Posterior cingulate gyrus (tissue), 11 donors: ENCODE measurements at regions not wholly inside any gene's neighbourhood (a gene's known extent, or its start where the extent isn't known, plus 50 kb on each side); places are given as distances from the start of the nearest gene placed in this dataset.
"Not testable (repeated sequence)": the region's sequence is repeated elsewhere in the genome, so short reads cannot be mapped to it uniquely, and the experiment has no call there.

ENCODE experiments used
- DNase-seq, 10 donors: peaks; one replicate each; pipeline versions ENCODE4 v3.0.0 to v3.0.0-alpha.2; 2020 to 2021; ENCODE audit warnings: mixed read lengths in 3 of 10
- intact Hi-C: fragments of 100-400 bp; cut with DNase I; formaldehyde crosslinking; loops from one replicate; pipeline ENCODE4 v1.15.1; 2023

DNA sequence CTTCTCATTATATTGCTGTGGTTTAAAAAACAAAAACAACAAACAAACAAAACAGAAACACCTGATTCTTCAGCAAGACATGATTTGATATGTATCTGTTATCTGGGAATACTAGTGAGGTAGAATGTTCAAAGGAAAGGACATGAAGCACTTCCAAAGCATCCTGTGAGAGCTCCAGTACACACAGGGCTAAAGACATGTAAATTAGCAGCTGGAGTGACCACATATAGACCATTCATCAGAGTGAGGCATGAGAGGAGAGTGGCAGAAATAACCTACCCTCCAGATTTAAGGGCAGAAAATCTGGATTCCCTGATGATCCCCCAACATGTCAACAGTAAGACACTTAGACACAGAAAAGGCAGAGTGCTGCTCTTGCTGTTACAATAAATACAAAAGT, 260.5 kb upstream of the CHRM3 start:
- intact Hi-C loops, result no loop called here
- no peak for DNase-seq

- no peak for DNase-seq
- intact Hi-C loops, result no loop called here
Measured at GRCh38 chr1:239125027-239125426, 261.3 kb upstream of the CHRM3 start.

DNA sequence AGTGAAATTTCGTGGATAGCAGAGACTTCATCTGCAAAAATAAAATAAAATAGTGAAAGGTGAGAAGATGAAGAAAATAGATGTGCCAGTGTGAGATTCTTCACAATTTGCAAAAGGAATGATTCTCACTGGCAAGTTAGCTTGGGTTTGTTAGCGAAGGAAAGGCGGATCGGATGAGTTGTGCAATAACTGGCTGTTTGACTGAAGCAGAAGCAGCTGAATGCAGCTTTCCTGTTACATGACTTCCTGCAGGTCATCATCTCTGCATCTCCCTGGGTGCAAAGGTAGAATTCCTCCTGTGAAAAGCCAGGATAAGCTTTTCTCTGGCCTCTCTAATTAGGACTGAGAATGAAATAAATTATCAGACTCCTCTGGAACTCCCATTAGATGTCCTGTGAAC, 263.1 kb upstream of the CHRM3 start:
- intact Hi-C loops, result no loop called here
- no peak for DNase-seq

DNA sequence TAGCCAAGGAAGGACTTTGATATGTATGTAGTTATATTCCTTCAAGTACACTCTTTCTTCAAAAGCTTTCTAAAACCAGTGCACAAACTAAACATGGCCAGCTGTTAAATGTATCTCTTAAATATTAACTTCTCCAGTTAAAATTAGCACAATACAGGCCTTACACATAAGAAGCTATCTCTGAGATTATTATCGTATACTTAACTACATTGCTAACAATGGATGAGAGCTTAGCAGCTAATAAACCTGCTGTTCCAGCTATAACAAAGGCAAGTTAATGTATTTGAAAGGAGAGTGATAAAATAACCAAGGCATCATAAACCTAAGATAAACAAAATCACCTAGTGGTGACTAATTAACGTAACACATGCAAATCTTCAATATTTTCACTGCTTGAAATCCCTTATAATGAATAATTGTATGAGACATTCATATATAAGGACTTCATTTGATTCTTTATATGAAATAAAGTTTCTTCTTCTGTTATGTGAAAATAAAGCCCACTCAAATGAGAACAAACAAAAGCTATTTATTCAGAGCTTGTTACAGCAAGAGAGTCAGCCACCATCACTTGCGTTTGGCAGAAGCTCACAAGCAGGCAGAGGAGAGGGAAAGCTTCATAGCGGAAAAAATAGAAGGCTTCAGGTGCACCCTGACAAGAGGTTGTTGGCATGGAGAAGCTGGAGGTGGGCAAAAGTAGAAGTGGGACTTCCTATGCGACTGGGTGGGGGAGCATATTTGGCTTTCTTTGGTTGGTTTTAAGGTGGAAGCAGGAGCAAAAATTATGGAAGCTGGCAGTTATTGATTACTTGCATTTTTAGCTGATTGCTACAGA, 274.1 kb upstream of the CHRM3 start:
- intact Hi-C loops, result no loop called here
- DNase-seq, result no peak

- no peak for DNase-seq
- intact Hi-C loops, result no loop called here
Measured at GRCh38 chr1:239107676-239108075, 278.7 kb upstream of the CHRM3 start.

- intact Hi-C loops, DNase-seq: not testable (repeated sequence)
Measured at GRCh38 chr1:239106689-239107088, 279.7 kb upstream of the CHRM3 start.

DNA sequence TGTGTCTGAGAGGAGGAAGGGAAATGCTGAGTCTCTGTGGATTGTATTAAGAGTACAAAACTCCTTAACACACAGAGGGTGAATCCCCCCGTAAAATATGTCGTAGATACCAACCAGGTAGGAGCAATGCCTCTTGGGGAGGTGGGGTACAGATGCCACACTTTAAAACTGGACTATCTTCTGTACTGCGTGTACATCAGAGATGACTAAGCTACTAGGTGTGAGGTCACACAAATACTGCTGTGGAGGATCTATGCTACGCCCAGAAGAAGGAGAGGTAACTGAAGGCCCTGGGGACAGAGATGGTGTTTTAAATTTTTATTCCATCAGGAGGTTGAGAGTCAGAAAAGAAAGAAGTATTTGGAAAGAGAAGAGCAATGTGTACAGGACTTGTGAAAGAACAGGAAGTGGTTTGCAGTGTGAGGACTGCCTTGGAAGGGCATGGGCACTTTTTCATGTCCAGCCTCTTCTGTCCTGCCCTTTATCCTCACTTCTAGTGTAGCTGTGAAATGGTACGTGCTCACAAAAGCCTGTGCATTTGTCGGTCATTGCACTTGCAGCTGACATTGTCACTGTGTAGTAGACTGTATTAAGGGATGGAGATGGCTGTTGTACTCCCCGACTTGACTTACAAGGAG, 287.8 kb upstream of the CHRM3 start:
- DNase-seq, result no peak
- intact Hi-C loops, result no loop called here

DNA sequence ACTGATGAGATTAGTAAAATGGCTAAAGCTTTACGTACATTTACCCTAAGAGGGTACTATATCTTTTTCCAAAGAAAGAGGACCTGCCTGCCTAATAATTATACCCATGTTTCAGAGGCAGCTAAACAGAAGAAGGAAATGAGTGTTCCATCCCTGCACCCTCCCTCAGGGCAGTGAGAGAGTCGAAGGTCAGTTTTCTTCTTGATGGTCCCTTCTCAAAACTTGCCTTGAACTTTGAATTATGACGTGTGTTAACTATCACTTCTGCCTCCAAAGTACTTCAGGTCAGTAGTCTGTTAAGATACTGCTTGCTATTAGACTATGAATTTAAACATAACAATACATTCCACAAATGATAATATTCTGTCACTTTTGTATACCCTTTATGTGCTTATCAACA, 294.8 kb upstream of the CHRM3 start:
- DNase-seq, result no peak
- intact Hi-C loops, result no loop called here

DNA sequence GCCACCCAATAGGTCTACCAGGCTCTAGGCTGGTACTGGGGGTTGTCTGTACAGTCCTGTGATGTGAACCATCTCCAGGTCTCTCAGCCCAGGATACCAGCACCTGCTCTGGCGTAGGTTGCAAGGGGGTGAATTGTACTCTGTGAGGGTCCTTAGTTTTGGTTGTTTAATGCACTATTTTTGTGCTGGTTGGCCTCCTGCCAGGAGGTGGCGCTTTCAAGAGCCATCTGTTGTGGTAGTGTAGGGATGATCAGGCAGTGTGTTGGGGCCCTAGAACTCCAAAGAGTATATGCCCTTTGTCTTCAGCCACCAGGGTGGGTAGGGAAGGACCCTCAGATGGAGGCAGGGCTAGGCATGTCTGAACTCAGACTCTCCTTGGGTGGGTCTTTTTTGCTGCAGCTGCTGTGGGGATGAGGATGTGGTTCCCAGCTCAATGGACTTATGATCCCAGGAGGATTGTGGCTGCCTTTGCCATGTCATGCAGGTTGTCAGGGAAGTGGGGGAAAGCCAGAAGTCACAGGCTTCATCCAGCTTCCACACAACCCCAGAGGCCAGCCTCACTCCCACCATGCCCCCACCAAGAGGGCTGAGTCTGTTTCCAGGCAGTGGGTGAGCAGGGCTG, 301.8 kb upstream of the CHRM3 start:
- intact Hi-C loops, result no loop called here
- peak in 1 of 10 donors; percentile 56 for DNase-seq

DNA sequence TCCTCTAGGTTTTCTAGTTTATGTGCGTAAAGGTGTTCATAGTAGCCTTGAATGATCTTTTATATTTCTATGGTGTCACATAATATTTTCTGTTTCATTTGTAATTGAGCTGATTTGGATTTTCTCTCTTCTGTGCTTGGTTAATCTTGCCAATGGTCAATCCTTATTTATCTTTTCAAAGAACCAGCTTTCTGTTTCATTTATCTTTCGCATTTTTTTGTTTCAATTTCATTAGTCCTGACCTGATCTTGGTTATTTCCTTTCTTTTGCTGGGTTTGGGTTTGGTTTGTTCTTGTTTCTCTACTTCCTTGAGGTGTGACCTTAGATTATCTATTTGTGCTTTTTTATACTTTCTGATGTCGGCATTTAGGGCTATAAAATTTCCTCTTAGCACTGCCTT, 304.4 kb upstream of the CHRM3 start:
- DNase-seq, intact Hi-C loops: not testable (repeated sequence)

DNA sequence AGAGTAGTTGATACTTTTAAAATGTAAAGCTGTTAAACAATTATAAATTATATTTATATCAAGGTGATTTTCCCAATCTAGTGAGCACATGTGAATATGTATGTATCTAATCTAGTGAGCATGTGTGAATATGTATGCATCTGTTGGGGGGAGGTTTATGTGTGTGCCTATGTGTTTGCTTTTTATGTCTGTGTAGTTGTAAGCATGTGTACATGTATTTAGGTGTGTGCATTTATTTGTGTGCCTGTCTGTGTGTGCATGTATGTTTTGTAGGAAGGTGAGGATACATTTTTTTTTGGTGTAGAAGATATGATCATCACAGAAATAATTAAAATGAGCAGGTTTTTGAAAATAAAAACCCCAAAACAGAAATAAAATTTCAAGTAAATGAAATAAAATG, 318.9 kb upstream of the CHRM3 start:
- DNase-seq, result no peak
- intact Hi-C loops, result no loop called here

GRCh38 chr1:239067058-239067457, 319.3 kb upstream of the CHRM3 start:
- intact Hi-C loops, result no loop called here
- DNase-seq, result no peak

DNA sequence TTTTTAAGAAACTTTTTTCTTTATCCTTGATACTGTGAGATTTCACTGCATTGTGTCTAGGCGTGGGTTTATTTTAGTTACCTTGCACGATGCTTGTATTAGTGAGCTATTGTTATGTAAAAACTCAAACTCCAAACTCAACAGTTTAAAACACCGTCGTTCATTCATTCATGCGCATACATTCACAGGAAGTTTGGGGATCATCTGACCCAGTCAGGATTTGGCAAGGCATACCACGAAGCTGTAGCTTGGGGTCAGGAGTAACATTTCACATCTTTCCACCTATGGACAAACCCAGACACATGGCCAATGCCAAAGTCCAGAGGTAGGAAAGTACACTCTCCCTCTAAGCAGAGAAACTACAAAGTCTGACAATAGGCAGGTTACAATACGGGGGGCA, 324.6 kb upstream of the CHRM3 start:
- intact Hi-C loops, result no loop called here
- DNase-seq, result no peak

- DNase-seq, result no peak
Measured at GRCh38 chr1:239058190-239058589, 328.2 kb upstream of the CHRM3 start.

DNA sequence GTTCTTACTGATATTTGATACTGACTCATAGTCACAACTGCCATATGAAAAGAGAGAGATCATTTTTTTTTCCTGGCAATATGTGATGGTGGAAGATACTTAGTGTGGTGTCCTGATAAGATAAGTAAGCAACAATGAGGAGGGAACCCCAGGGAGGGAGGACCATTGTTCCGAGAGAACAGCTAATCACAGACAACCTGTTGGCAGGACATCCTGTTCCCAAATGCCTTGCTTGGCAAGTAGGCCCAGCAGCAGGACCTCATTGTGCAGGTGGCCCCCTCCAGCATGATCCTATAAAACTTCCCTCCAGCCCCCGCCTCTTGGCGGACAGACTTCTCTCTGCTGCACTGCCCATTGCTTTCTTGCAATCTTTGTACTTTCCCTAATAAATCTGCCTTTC, 329.4 kb upstream of the CHRM3 start:
- no peak for DNase-seq
- intact Hi-C loops, result no loop called here

More at GRCh38 chr1:239058190-239058589, 328.2 kb upstream of the CHRM3 start:
- intact Hi-C loops, result no loop called here

- no peak for DNase-seq
- intact Hi-C loops, result no loop called here
Measured at GRCh38 chr1:239053279-239053678, 333.1 kb upstream of the CHRM3 start.

GRCh38 chr1:239049571-239049970, 336.8 kb upstream of the CHRM3 start:
- intact Hi-C loops, result no loop called here
- no peak for DNase-seq

- no peak for DNase-seq
- intact Hi-C loops, result no loop called here
Measured at GRCh38 chr1:239044829-239045228, 341.5 kb upstream of the CHRM3 start.

- intact Hi-C loops, result no loop called here
- no peak for DNase-seq
Measured at GRCh38 chr1:239040523-239040922, 345.8 kb upstream of the CHRM3 start.

DNA sequence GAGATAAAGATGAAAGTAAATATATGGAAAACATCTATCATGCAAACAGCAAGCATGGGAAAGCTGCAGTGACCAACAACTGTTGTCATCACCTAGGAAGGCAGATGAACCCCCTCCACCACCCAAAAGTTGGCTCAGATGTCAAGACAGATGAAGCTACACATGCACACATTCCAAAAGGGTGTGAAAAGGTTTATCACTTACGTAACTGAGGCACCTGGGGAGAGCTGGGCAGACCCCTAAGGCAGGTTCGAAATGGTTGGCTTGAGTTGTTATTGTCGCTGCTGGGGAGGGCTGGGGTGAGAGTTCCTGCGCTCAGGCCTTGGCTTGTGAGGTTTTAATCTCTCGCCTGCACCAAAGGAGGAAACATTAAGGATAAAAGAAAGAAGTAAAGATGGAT, 355.1 kb upstream of the CHRM3 start:
- DNase-seq, result no peak
- intact Hi-C loops, result no loop called here

DNA sequence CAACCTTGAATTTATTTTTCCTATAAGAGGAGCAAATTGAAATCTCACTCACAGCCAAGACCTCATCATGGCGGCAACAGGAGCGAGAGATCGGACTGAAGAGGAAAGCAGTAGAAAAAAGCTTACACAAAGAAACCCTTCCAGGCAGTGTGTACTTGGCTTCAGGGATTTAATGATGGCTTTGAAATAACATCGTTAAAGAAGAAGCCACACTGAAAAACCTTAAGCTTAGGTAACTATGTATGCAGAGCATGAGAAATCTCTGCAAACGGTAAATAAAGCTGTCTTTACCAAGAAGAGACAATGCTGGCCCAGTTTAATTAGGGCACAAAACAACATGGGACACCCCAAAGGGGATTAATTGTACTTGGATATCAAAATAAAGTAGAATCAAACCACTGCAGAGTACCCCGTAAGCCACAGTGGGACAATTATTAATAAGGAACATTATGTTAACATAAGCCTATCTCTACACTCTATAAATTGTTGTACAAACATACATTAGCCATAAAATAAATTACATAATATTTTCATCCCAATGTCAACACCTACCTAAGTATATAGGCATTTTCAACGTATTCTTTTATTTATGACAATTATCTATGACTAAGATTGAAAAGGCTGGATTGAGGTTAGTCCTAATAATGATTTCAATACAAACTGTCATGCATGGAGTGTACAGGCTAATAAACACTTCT, 360.2 kb upstream of the CHRM3 start:
- intact Hi-C loops, result no loop called here
- DNase-seq, result no peak
